Mucosa of rectum (tissue), 2 donors: ENCODE measurements at regions not wholly inside any gene's neighbourhood (a gene's known extent, or its start where the extent isn't known, plus 50 kb on each side); places are given as distances from the start of the nearest gene placed in this dataset.
A peak's percentile ranks its signal among the peaks of the same experiment; 100 is the strongest.

Experiments
- H3K27ac ChIP-seq, 2 donors: one replicate each; pipeline ENCODE4 v1.7.0; 2013; ENCODE audit warnings: inconsistent platforms in 2 of 2, low read depth in 2 of 2, low read length in 2 of 2
- H3K27me3 ChIP-seq, 2 donors: one replicate each; pipeline ENCODE4 v1.7.0; 2013; ENCODE audit warnings: low read length in 2 of 2; ENCODE audit not compliant: control insufficient read depth in 2 of 2, insufficient read depth in 2 of 2
- H3K36me3 ChIP-seq, 2 donors: one replicate each; pipeline ENCODE4 v1.7.0; 2013; ENCODE audit warnings: low read length in 2 of 2; ENCODE audit not compliant: control insufficient read depth in 2 of 2, insufficient read depth in 2 of 2
- H3K4me1 ChIP-seq, 2 donors: one replicate each; pipeline ENCODE4 v1.7.0; 2013; ENCODE audit warnings: low read length in 2 of 2, mild to moderate bottlenecking in 1 of 2; ENCODE audit not compliant: control insufficient read depth in 2 of 2, insufficient read depth in 2 of 2
- H3K4me3 ChIP-seq, 2 donors: one replicate each; pipeline ENCODE4 v1.7.0; 2013; ENCODE audit warnings: low read length in 2 of 2
- H3K9ac ChIP-seq, 2 donors: one replicate each; pipeline ENCODE4 v1.7.0; 2013; ENCODE audit warnings: low read length in 2 of 2, low read depth in 1 of 2, mild to moderate bottlenecking in 1 of 2
- H3K9me3 ChIP-seq, 2 donors: one replicate each; pipeline ENCODE4 v1.7.0; 2013; ENCODE audit warnings: low read length in 2 of 2; ENCODE audit not compliant: control insufficient read depth in 2 of 2
- donor health status: healthy.
- donor health status: Normal muscosa, but diverticular disease.

DNA sequence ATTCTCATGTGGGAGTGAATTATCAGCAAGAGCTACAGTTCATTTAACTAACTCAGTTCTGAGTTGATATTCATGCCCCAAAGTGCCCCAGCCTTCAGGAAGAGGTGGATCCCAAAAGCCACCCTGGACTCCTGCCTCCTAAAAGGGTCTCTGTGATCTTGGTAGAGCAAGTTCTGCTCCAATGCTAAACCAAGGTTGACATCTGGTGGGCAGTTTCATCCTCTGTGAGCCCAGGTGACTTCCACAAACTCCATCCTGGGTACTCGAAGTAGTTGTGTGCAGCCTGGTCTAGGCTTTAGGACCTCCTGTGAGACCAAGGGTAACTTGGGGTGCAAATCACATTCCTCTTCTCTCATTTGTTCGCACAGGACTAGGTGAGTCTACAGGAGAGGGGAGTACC lies 816.8 kb downstream of the MTRR start:
- H3K36me3 ChIP-seq: no peaks in the 10 kb centered on the region
- H3K9me3 ChIP-seq: no peaks in the 10 kb centered on the region
- H3K27me3 ChIP-seq: no peaks in the 10 kb centered on the region
- H3K9ac ChIP-seq: no peak overlapping the region
- H3K4me1 ChIP-seq: no peaks in the 10 kb centered on the region
- H3K27ac ChIP-seq: no peak overlapping the region
- H3K4me3 ChIP-seq: no peak overlapping the region

DNA sequence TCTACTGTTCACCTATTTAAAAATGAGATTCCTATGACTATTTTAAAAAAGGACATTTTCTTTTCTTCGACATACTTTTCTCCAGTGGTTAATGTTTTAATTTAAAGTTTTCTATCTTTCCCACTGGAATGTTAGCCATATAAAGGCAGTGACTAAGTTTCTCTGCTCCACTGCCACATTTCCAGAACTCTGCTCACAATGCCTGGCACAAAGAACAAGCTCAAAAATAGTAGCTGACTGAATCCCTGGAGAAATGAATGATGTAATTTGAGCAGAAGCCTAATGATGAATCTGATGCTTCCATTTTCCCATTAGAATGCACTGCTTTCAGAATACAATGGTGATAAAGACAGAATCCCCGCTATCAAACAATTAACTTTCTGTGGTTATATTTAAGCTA lies 817.8 kb downstream of the MTRR start:
- H3K4me1 ChIP-seq: no peaks in the 10 kb centered on the region
- H3K9ac ChIP-seq: no peak overlapping the region
- H3K36me3 ChIP-seq: no peaks in the 10 kb centered on the region
- no peak overlapping the region for H3K4me3 ChIP-seq
- H3K27me3 ChIP-seq: no peaks in the 10 kb centered on the region
- H3K9me3 ChIP-seq: no peaks in the 10 kb centered on the region
- no peak overlapping the region for H3K27ac ChIP-seq

DNA sequence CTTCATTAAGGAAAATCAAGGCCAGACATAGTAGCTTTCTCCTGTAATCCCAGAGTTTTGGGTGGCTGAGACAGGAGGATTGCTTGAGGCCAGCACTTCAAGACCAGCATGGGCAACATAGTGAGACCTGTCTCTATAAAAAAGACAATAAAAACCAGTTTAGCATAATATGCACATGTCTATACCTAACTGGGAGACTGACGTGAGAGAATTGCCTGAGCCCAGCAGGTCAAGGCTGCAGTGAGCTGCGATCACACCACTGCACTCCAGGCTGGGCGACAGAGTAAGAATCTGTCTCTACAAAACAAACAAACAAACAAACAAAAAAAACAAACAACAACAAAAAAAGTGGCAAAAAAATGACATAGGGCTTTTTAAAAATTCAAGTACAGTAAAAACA lies 820.8 kb downstream of the MTRR start:
- Histone ChIP-seq H3K9ac (no peak overlapping the region), H3K4me3 (no peak overlapping the region), H3K27ac (no peak overlapping the region), H3K27me3 (no peaks in the 10 kb centered on the region), H3K36me3 (no peaks in the 10 kb centered on the region), H3K4me1 (no peaks in the 10 kb centered on the region), H3K9me3 (no peaks in the 10 kb centered on the region)

DNA sequence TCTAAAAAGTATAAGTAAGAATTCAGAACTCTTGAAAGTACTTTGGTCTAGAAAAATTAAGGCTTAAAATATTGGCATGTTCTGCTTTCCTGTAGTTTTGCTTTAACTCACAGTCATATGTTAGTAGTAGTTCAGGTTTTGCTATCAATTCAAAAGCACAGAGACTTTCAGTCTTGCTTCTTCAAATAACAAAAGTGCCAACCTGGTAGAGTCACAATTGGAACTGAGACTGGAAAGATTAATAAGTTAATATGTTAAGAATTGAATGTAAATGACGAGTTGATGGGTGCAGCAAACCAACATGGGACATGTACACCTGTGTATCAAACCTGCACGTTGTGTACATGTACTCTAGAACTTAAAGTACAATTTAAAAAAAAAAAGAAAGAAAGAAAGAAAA lies 822.3 kb downstream of the MTRR start:
- no peaks in the 10 kb centered on the region for H3K4me1 ChIP-seq
- H3K9me3 ChIP-seq: no peaks in the 10 kb centered on the region
- no peak overlapping the region for H3K27ac ChIP-seq
- no peak overlapping the region for H3K4me3 ChIP-seq
- no peaks in the 10 kb centered on the region for H3K36me3 ChIP-seq
- no peak overlapping the region for H3K9ac ChIP-seq
- no peaks in the 10 kb centered on the region for H3K27me3 ChIP-seq

DNA sequence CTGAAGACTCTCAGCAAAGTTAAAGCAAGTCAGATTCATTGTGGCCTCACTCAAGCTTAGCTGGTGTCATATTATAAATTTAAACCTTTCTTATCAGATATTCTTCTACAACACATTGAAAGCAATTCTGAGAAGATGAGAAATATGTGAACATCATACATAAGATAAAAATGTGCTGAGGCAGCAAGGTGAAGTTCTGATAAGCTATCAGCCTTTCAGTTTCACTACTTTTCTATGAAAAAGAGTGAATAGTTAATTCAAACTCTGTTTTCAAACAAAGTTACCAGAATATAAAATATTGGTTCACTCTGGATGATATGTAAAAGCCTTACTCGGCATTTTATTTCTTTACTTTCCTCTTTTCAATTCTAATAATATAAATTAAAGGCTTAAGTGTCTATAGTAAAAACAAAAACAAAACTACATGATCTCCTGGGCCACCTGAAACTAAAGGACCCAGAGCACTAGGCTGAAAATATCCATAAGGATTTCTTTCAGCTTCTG lies 824.4 kb downstream of the MTRR start:
- Histone ChIP-seq H3K4me1 (no peaks in the 10 kb centered on the region), H3K4me3 (no peak overlapping the region), H3K9ac (no peak overlapping the region), H3K9me3 (no peaks in the 10 kb centered on the region), H3K27me3 (no peaks in the 10 kb centered on the region), H3K36me3 (no peaks in the 10 kb centered on the region), H3K27ac (no peak overlapping the region)

DNA sequence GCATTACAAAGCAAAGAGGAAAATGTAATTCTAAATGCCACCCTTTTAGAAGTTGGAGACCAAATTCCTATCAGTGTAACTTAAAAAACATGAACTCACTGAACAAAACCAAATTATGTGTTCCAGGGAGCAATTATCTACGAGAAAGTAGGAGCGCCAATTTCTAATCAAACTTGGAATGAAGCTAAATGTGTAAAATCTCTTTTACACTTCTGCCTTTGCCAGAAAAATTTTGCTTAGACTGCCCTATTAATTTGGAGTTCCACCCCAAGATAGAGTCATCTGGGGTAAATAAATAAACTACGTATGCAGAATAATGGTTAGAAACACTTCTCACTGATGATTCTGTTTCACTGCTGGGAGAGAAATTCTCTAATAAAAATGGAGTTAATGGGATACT lies 825.6 kb downstream of the MTRR start:
- no peaks in the 10 kb centered on the region for H3K9me3 ChIP-seq
- no peaks in the 10 kb centered on the region for H3K36me3 ChIP-seq
- no peak overlapping the region for H3K4me3 ChIP-seq
- H3K27ac ChIP-seq: no peak overlapping the region
- H3K9ac ChIP-seq: no peak overlapping the region
- no peaks in the 10 kb centered on the region for H3K4me1 ChIP-seq
- no peaks in the 10 kb centered on the region for H3K27me3 ChIP-seq

DNA sequence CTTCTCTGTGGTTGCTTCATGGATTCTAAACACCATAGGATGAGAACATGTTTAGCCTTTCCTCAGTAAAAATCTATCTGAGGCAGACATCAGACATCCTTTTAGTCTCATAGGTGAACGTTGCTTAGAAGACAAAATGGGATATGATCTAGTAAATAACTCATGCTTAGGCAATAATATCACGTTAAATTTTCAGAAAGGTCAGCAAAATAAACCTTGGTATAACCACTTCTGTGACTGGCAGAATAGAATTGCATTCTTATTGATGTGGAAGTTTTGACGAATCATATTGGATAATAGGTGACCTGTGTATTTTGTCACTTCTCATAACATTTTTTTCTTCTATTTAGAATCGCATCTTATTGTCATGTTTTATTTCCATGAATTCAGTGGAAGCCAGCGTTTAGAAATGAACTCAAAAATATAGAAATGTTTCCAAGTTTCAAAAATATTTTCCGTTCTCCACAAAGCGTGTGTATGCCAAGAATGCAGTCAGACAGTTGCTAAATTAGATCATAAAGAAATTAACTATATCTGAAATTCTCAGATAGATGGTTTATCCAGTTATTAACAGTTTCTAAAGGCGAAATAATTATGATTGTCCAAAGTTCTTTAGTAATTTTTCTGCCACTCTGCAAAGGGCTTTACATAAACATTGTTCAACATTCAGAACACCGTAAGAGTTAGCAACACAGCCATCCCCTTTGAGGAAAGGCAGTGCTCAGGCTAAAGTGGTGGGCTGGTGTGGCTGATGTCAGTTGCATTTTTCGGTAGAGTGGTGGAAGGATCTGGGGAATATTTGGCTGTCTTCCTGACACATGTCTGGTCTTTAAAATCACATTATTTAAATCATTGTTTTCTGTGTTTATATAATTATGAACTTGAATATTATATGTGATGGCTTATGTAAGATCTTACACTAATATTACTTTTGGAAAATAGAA lies 827.2 kb downstream of the MTRR start:
- no peaks in the 10 kb centered on the region for H3K9me3 ChIP-seq
- no peak overlapping the region for H3K27ac ChIP-seq
- no peak overlapping the region for H3K9ac ChIP-seq
- no peaks in the 10 kb centered on the region for H3K4me1 ChIP-seq
- no peaks in the 10 kb centered on the region for H3K27me3 ChIP-seq
- no peaks in the 10 kb centered on the region for H3K36me3 ChIP-seq
- no peak overlapping the region for H3K4me3 ChIP-seq

DNA sequence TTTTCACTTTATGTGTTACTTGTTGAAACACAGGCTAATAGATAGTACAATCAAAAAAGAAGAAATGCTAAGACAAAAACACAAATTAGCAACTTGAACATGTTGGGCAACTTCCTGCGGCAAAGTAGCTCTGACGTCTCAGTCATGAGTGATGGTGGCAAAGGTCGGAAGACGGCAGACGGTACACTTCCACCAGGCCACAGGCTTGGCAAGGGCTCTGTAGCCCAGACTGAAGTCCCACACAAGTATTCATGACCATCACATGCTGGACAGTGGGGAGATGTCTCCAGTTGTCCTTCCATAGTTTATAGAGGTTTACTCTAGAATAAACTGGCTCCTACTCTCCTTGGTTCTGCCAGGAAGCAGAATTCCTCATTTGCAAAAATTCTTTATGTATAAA lies 831.3 kb downstream of the MTRR start:
- no peak overlapping the region for H3K9ac ChIP-seq
- H3K4me1 ChIP-seq: no peaks in the 10 kb centered on the region
- peak overlapping the region; percentile 6 to 41 for H3K27ac ChIP-seq
- H3K36me3 ChIP-seq: no peaks in the 10 kb centered on the region
- H3K27me3 ChIP-seq: no peaks in the 10 kb centered on the region
- no peaks in the 10 kb centered on the region for H3K9me3 ChIP-seq
- peak overlapping the region in 1 of 2 donors; percentile 28 for H3K4me3 ChIP-seq

DNA sequence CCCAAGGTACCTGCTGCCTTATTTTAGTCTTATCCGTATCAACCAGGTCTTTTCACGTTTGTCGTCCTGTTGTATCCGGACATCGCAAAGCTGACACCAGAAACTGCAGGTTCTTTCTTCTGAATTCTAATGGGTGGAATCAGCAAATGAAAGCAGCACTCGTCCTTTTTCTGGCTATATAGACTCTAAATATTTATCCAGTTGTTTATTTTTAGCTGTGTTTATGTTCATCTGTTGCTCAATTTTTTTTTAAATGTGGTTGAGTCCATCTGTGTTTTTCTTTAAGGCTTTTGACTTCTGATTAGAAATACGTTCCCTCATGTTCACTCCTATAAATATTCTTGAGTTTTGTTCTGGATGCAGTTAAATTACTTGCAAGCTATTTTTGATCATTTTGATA lies 831.7 kb downstream of the MTRR start:
- no peaks in the 10 kb centered on the region for H3K36me3 ChIP-seq
- no peak overlapping the region for H3K9ac ChIP-seq
- H3K4me3 ChIP-seq: peak overlapping the region in 1 of 2 donors; percentile 28
- H3K27me3 ChIP-seq: no peaks in the 10 kb centered on the region
- no peaks in the 10 kb centered on the region for H3K4me1 ChIP-seq
- no peaks in the 10 kb centered on the region for H3K9me3 ChIP-seq
- peak overlapping the region; percentile 27 to 45 for H3K27ac ChIP-seq

DNA sequence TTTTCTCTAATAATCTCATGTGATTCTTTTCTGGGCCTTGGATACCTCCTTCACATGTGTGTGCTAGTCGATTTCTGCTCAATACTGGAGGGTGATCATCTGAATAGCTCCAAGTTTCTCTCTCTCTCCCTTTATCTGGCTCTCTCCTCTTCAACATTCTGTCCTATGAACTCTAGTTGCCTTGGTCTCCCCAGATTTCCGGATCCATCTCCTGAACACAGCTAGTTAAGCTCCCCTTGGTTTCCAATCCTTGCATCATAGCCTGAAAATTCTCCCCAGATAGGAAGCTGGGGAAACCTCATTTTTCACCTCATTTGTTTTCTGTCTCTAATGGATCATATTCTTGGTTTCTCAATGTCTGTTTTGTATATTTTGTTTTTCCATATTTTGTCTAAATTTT lies 832.3 kb downstream of the MTRR start:
- Histone ChIP-seq H3K27ac (peak overlapping the region; percentile 27 to 45), H3K36me3 (no peaks in the 10 kb centered on the region), H3K4me1 (no peaks in the 10 kb centered on the region), H3K4me3 (no peak overlapping the region), H3K9ac (no peak overlapping the region), H3K27me3 (no peaks in the 10 kb centered on the region), H3K9me3 (no peaks in the 10 kb centered on the region)
